Esophagus squamous epithelium (tissue), 4 donors: ENCODE measurements at regions not wholly inside any gene's neighbourhood (a gene's known extent, or its start where the extent isn't known, plus 50 kb on each side); places are given as distances from the start of the nearest gene placed in this dataset.

Experiments
- POLR2A ChIP-seq, 4 donors: fragments of 450-650 bp; IDR thresholded peaks; one replicate each; pipeline ENCODE4 v1.6.1; 2017; ENCODE audit warnings: antibody characterized with exemption in 4 of 4, mild to moderate bottlenecking in 4 of 4, moderate library complexity in 3 of 4
- TF ChIP-seq, protein P1 (sequence below), 6 experiments: fragments of 450-650 bp in 4 of 6; fragments of 200-600 bp in 2 of 6; sonication (generic) in 2 of 6; IDR thresholded peaks; one replicate each; pipeline ENCODE4 v1.5.1; 2016 to 2019; ENCODE audit warnings: antibody characterized with exemption in 6 of 6, mild to moderate bottlenecking in 4 of 6, moderate library complexity in 4 of 6

DNA sequence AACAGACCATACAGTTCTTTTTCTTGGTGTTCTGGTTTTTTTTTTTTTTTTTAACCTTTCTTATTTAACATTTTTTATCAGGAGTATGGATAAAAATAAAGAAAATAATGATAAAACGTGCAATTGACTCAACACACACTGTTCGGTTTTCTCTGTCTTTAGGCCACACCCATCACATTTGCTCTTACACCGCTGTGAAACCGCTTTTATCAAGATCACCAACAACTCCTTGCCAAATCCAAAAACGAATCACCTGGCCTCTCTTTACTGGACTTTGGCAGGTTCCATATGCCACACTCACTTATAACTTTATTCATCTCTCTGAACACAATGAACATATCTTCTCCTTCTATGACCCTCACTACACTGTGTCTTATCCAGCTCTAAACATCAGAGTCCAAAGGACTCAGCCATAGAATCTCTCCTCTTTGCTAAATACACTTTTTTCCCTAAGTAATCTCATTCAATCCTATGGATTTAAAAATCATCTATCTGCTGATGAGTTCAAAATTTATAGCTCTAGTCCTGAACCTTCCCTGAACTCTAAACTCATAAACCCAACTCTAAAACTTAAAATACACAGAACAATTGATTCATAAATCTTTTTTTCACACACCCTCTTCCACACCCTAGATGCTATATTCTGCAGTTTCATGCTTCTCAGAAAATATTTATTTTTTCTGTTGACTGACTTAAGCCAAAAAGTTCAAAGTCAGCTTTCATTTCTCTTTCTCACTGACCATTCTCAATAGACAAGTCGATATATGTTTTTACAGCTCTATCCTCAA lies 800.6 kb upstream of the SOX9 start:
- TF ChIP-seq POLR2A (IDR thresholded peaks at IDR 0.05), result no peak
- TF ChIP-seq, protein P1, sequence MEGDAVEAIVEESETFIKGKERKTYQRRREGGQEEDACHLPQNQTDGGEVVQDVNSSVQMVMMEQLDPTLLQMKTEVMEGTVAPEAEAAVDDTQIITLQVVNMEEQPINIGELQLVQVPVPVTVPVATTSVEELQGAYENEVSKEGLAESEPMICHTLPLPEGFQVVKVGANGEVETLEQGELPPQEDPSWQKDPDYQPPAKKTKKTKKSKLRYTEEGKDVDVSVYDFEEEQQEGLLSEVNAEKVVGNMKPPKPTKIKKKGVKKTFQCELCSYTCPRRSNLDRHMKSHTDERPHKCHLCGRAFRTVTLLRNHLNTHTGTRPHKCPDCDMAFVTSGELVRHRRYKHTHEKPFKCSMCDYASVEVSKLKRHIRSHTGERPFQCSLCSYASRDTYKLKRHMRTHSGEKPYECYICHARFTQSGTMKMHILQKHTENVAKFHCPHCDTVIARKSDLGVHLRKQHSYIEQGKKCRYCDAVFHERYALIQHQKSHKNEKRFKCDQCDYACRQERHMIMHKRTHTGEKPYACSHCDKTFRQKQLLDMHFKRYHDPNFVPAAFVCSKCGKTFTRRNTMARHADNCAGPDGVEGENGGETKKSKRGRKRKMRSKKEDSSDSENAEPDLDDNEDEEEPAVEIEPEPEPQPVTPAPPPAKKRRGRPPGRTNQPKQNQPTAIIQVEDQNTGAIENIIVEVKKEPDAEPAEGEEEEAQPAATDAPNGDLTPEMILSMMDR (IDR thresholded peaks at IDR 0.05), result no peak
